Breast epithelium (tissue), 3 donors: ENCODE measurements at regions not wholly inside any gene's neighbourhood (a gene's known extent, or its start where the extent isn't known, plus 50 kb on each side); places are given as distances from the start of the nearest gene placed in this dataset.

Experiments
- CTCF ChIP-seq, 3 donors: fragments of 450-650 bp; IDR thresholded peaks; one replicate each; pipeline ENCODE4 v1.5.1; 2016 to 2017; ENCODE audit warnings: antibody characterized with exemption in 3 of 3, mild to moderate bottlenecking in 3 of 3, moderate library complexity in 3 of 3
- POLR2A ChIP-seq: fragments of 450-650 bp; IDR thresholded peaks from one replicate; pipeline ENCODE4 v1.6.1; 2016; ENCODE audit warnings: antibody characterized with exemption, mild to moderate bottlenecking, moderate library complexity

DNA sequence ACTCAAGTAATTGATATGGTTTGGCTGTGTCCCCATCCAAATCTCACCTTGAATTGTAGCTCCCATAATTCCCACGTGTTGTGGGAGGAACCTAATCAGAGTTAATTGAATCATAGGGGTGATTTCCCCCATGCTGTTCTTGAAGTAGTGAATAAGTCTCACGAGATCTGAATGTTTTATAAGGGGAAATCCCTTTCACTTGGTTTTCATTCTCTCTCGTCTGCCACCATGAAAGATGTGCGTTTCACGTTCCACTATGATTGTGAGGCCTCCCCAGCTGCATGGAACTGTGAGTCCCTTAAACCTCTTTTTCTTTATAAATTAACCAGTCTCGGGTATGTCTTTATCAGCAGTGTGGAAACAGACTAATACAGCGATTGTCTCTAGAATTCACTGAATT, 135.4 kb downstream of the BACH1 start:
- TF ChIP-seq CTCF (IDR thresholded peaks at IDR 0.05) (no peak), POLR2A (no peak)
